IMR-90 (cell line): ENCODE measurements at regions not wholly inside any gene's neighbourhood (a gene's known extent, or its start where the extent isn't known, plus 50 kb on each side); places are given as distances from the start of the nearest gene placed in this dataset.

Source experiments
- ATAC-seq: fragments of 200-7000 bp; cut with Tn5 transposase; 2 replicates; pipeline ENCODE4 v1.9.1; 2020; ENCODE audit warnings: low read depth, mild to moderate bottlenecking, moderate library complexity
- BruUV-seq: library from RNA; stranded (reverse); fragments of 400-500 nt; replicated peaks from 2 replicates; lab custom pipeline; 2021; lab: Mats Ljungman, UMichigan
- CTCF ChIA-PET: fragments of 300-600 bp; formaldehyde crosslinking; extraction: SDS; loops from one replicate; lab custom pipeline; 2021; ENCODE audit warnings: antibody characterized with exemption; lab: Yijun Ruan, JAX
- POLR2A ChIA-PET: fragments of 300-600 bp; sonication (Branson Sonifier 250); formaldehyde crosslinking; loops from one replicate; lab custom pipeline; 2022; ENCODE audit warnings: antibody characterized with exemption; ENCODE audit not compliant: unreplicated experiment; lab: Charles Lee
- DNase-seq: peaks from one replicate; pipeline ENCODE4 v3.0.0; 2013
- H2AFZ ChIP-seq: replicated peaks from 2 replicates; pipeline ENCODE3; 2013; ENCODE audit warnings: low read length, mild to moderate bottlenecking; ENCODE audit not compliant: poor library complexity
- H2AK5ac ChIP-seq: 2 replicates; pipeline ENCODE4 v1.6.1; 2013; ENCODE audit warnings: low read depth, low read length, inconsistent platforms
- H2AK9ac ChIP-seq: replicated peaks from 2 replicates; pipeline ENCODE3; 2013; ENCODE audit warnings: mild to moderate bottlenecking, low read depth, low read length, moderate library complexity; ENCODE audit not compliant: poor library complexity
- H2BK120ac ChIP-seq: 2 replicates; pipeline ENCODE4 v1.6.1; 2013; ENCODE audit warnings: low read depth, low read length, inconsistent platforms
- H2BK15ac ChIP-seq: 3 replicates; pipeline ENCODE4 v1.6.1; 2013; ENCODE audit warnings: low read depth, low read length, inconsistent platforms
- H2BK20ac ChIP-seq: 2 replicates; pipeline ENCODE4 v1.6.1; 2013; ENCODE audit warnings: low read depth, mild to moderate bottlenecking, inconsistent platforms, low read length, moderate library complexity
- H2BK5ac ChIP-seq: 2 replicates; pipeline ENCODE4 v1.6.1; 2013; ENCODE audit warnings: mild to moderate bottlenecking, low read depth, low read length, inconsistent platforms; ENCODE audit not compliant: poor library complexity, severe bottlenecking
- H3K14ac ChIP-seq: replicated peaks from 2 replicates; pipeline ENCODE4 v1.6.1; 2013; ENCODE audit warnings: low read depth, low read length, inconsistent platforms
- H3K18ac ChIP-seq: 2 replicates; pipeline ENCODE4 v1.6.1; 2013; ENCODE audit warnings: low read depth, low read length, control low read depth
- H3K23ac ChIP-seq: 2 replicates; pipeline ENCODE4 v1.6.1; 2013; ENCODE audit warnings: low read depth, low read length, inconsistent platforms
- H3K27ac ChIP-seq: 2 replicates; pipeline ENCODE4 v1.5.1; 2013; ENCODE audit warnings: mild to moderate bottlenecking, control low read depth, low read length; ENCODE audit not compliant: insufficient read depth
- H3K27me3 ChIP-seq: 2 replicates; pipeline ENCODE4 v1.6.1; 2013; ENCODE audit warnings: low read length; ENCODE audit not compliant: control insufficient read depth, insufficient read depth
- H3K36me3 ChIP-seq: 2 replicates; pipeline ENCODE4 v1.6.1; 2013; ENCODE audit warnings: low read length, mixed read lengths; ENCODE audit not compliant: control insufficient read depth, insufficient read depth
- H3K4ac ChIP-seq: 2 replicates; pipeline ENCODE4 v1.6.1; 2013; ENCODE audit warnings: low read depth, low read length, inconsistent platforms
- H3K4me1 ChIP-seq: 2 replicates; pipeline ENCODE4 v1.6.1; 2013; ENCODE audit warnings: low read length, mixed read lengths; ENCODE audit not compliant: control insufficient read depth, insufficient read depth
- H3K4me2 ChIP-seq: 2 replicates; pipeline ENCODE4 v1.6.1; 2013; ENCODE audit warnings: low read depth, mild to moderate bottlenecking, control low read depth, low read length, moderate library complexity
- H3K4me3 ChIP-seq: 2 replicates; pipeline ENCODE4 v1.5.1; 2013; ENCODE audit warnings: low read depth, mild to moderate bottlenecking, control low read depth, low read length, moderate library complexity; ENCODE audit not compliant: insufficient read depth
- H3K56ac ChIP-seq: 2 replicates; pipeline ENCODE4 v1.6.1; 2013; ENCODE audit warnings: low read length, inconsistent platforms; ENCODE audit not compliant: insufficient read depth; ENCODE audit errors: extremely low read depth
- H3K79me1 ChIP-seq, 2 experiments: 2 replicates each; pipeline ENCODE4 v1.6.1; 2013; ENCODE audit warnings: low read length in 2 of 2, inconsistent platforms in 1 of 2, low read depth in 1 of 2
- H3K9ac ChIP-seq: 2 replicates; pipeline ENCODE4 v1.6.1; 2013; ENCODE audit warnings: low read depth, low read length, control low read depth
- H3K9me1 ChIP-seq: 2 replicates; pipeline ENCODE4 v1.6.1; 2013; ENCODE audit warnings: low read length, inconsistent platforms; ENCODE audit not compliant: insufficient read depth
- H3K9me3 ChIP-seq: 2 replicates; pipeline ENCODE4 v1.6.1; 2013; ENCODE audit warnings: low read length; ENCODE audit not compliant: control insufficient read depth, insufficient read depth
- H4K20me1 ChIP-seq: 2 replicates; pipeline ENCODE4 v1.6.1; 2013; ENCODE audit warnings: low read length, inconsistent platforms; ENCODE audit not compliant: insufficient read depth
- H4K5ac ChIP-seq: 2 replicates; pipeline ENCODE4 v1.6.1; 2013; ENCODE audit warnings: mild to moderate bottlenecking, low read depth, low read length, control low read depth
- H4K8ac ChIP-seq, 2 experiments: 2 replicates each; pipeline ENCODE4 v1.6.1; 2013; ENCODE audit warnings: low read depth in 2 of 2, low read length in 2 of 2, control low read depth in 1 of 2, inconsistent platforms in 1 of 2
- H4K91ac ChIP-seq: 2 replicates; pipeline ENCODE4 v1.6.1; 2013; ENCODE audit warnings: low read depth, low read length, inconsistent platforms; ENCODE audit not compliant: insufficient read depth
- RCOR1 ChIP-seq: IDR thresholded peaks from 2 replicates; pipeline ENCODE4 v1.6.1; 2012; ENCODE audit warnings: mild to moderate bottlenecking, low read length, improper control_type of control experiment; ENCODE audit not compliant: insufficient replicate concordance
- WGBS, 2 experiments: methylation state at CpG; one replicate each; pipeline versions ENCODE4 v1.1.5 to v1.1.7; 2013; ENCODE audit warnings: missing lambda C conversion rate in 2 of 2; ENCODE audit not compliant: insufficient read length in 1 of 2; ENCODE audit errors: extremely low coverage in 2 of 2; 5-methylcytosine and 5-hydroxymethylcytosine counted together
- dilution Hi-C: fragments of 300-500 bp; cut with HindIII; formaldehyde crosslinking; loops from one replicate; pipeline ENCODE4 v1.14.3; 2018; ENCODE audit warnings: low sequenced_read_pairs; ENCODE audit not compliant: unreplicated experiment
- in situ Hi-C: fragments of 300-500 bp; cut with MboI; formaldehyde crosslinking; loops from 3 replicates; pipeline ENCODE4 v1.14.3; 2019; ENCODE audit warnings: low sequenced_read_pairs, inconsistent platforms, mixed read lengths
- intact Hi-C: fragments of 100-400 bp; cut with micrococcal nuclease; formaldehyde crosslinking; loops from 2 replicates; pipeline ENCODE4 v1.10.0; 2022

DNA sequence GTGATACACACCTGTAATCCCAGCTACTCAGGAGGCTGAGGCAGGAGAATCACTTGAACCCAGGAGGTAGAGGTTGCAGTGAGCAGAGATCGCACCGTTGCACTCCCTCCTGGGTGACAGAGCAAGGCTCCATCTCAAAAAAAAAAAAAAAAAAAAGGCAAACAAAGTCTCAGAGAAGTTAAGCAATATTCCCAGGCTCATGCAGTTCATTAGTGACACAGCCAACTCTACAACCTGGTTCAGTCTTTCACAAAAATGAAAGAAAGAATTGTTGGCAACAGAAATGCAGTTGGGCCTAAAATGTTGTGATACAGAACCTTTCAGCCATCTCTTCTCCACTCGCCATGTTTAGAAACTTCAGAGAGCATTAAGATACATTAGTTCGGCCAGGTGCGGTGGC lies 242.1 kb downstream of the LTN1 start:
- ChIA-PET CTCF (no interaction called here), POLR2A (no interaction called here)
- H3K4me1 ChIP-seq: peaks cover 10% of the 10 kb centered on the region
- peak overlapping the region; percentile 36; the same call in 1 of the 2 replicates for H2AK5ac ChIP-seq
- H4K20me1 ChIP-seq: no peaks in the 10 kb centered on the region
- H3K14ac ChIP-seq: no peak overlapping the region
- no peak overlapping the region for H3K4ac ChIP-seq
- no peak overlapping the region for H4K91ac ChIP-seq
- no peak overlapping the region for H3K18ac ChIP-seq
- ATAC-seq: no peak
- no peak overlapping the region for H4K5ac ChIP-seq
- peak overlapping the region; percentile 17; the same call in 1 of the 2 replicates for H3K27ac ChIP-seq
- in situ Hi-C loops (no loop called here), dilution Hi-C loops (no loop called here), intact Hi-C loops (no loop called here)
- H3K27me3 ChIP-seq: no peaks in the 10 kb centered on the region
- no peak overlapping the region for H2BK5ac ChIP-seq
- no peaks in the 10 kb centered on the region for H3K79me1 ChIP-seq
- no peak for TF ChIP-seq RCOR1
- 0 out of 2 replicates have a peak, but pooled peaks cover 2% of the 10 kb centered on the region for H3K36me3 ChIP-seq
- H3K56ac ChIP-seq: no peak overlapping the region
- H2BK15ac ChIP-seq: no peak overlapping the region
- no peak overlapping the region for H2AK9ac ChIP-seq
- no peak overlapping the region for H2BK20ac ChIP-seq
- 90% methylated on average over 2 of the region's 5 CpGs; no CpG with 5 or more reads in 1 of the 2 experiments for whole genome bisulfite sequencing, 2 experiments
- no peak overlapping the region for H3K4me3 ChIP-seq
- H2BK120ac ChIP-seq: peak overlapping the region; percentile 35; the same call in 1 of the 2 replicates
- H4K8ac ChIP-seq: no peak overlapping the region
- H3K9ac ChIP-seq: no peak overlapping the region
- no TSS peak for BruUV-seq
- no peak overlapping the region for H3K4me2 ChIP-seq
- no peaks in the 10 kb centered on the region for H3K9me3 ChIP-seq
- no peak for DNase-seq
- peaks cover 8% of the 10 kb centered on the region for H3K9me1 ChIP-seq
- no peak overlapping the region for H3K23ac ChIP-seq
- no peak overlapping the region for H2AFZ ChIP-seq
